Spleen (tissue), 7 donors: ENCODE measurements at regions not wholly inside any gene's neighbourhood (a gene's known extent, or its start where the extent isn't known, plus 50 kb on each side); places are given as distances from the start of the nearest gene placed in this dataset.

Experiments used
- CTCF ChIP-seq, 11 experiments: fragments of 200-600 bp in 7 of 11; fragments of 450-650 bp in 4 of 11; sonication (generic) in 4 of 11; IDR thresholded peaks in 8 of 11; conservative IDR thresholded peaks in 3 of 11; 1 replicate in 7 of 11; 2 replicates in 4 of 11; pipeline versions ENCODE4 v1.4.0 to v1.8.0; 2016 to 2021; ENCODE audit warnings: antibody characterized with exemption in 11 of 11, inconsistent platforms in 4 of 11, mild to moderate bottlenecking in 1 of 11
- POLR2A ChIP-seq, 3 donors: fragments of 450-650 bp; IDR thresholded peaks; one replicate each; pipeline ENCODE4 v1.5.1; 2017; ENCODE audit warnings: antibody characterized with exemption in 3 of 3, mild to moderate bottlenecking in 1 of 3
- donor health status: DM: no; HTN: no; CAD: no; lungs with moderate emphysema.
- donor health status: DM: no; HTN: no; CAD: no.
- donor health status: DM: no; HTN: no; CAD: no.

GRCh38 chr20:48378976-48379675, 448.7 kb downstream of the PREX1 start:
- TF ChIP-seq POLR2A (IDR thresholded peaks at IDR 0.05) (no peak), CTCF (IDR thresholded peaks at IDR 0.05 in 8 of 11, conservative IDR thresholded peaks at IDR 0.05 in 3 of 11) (no peak)
